Ishikawa (cell line): ENCODE measurements at regions not wholly inside any gene's neighbourhood (a gene's known extent, or its start where the extent isn't known, plus 50 kb on each side); places are given as distances from the start of the nearest gene placed in this dataset.

Experiments used
- CEBPB ChIP-seq: IDR thresholded peaks from 2 replicates; pipeline ENCODE4 v1.6.1; 2012
- CREB1 ChIP-seq: IDR thresholded peaks from 2 replicates; pipeline ENCODE4 v1.6.1; 2012; ENCODE audit warnings: low read depth
- EGR1 ChIP-seq: IDR thresholded peaks from 2 replicates; pipeline ENCODE4 v1.6.1; 2012
- EP300 ChIP-seq: IDR thresholded peaks from 2 replicates; pipeline ENCODE4 v1.6.1; 2012; ENCODE audit warnings: borderline replicate concordance
- FOXM1 ChIP-seq: IDR thresholded peaks from 2 replicates; pipeline ENCODE4 v1.6.1; 2012; ENCODE audit warnings: low read depth, borderline replicate concordance
- MAX ChIP-seq: IDR thresholded peaks from 2 replicates; pipeline ENCODE4 v1.6.1; 2012
- NFIC ChIP-seq: IDR thresholded peaks from 2 replicates; pipeline ENCODE4 v1.6.1; 2012
- RAD21 ChIP-seq: IDR thresholded peaks from 2 replicates; pipeline ENCODE4 v1.6.1; 2012; ENCODE audit warnings: low read depth
- TAF1 ChIP-seq: IDR thresholded peaks from 2 replicates; pipeline ENCODE4 v1.6.1; 2012; ENCODE audit warnings: low read depth, mild to moderate bottlenecking
- TCF12 ChIP-seq: IDR thresholded peaks from 2 replicates; pipeline ENCODE4 v1.6.1; 2012; ENCODE audit warnings: low read depth
- TEAD4 ChIP-seq: IDR thresholded peaks from 2 replicates; pipeline ENCODE4 v1.6.1; 2012
- YY1 ChIP-seq: IDR thresholded peaks from 2 replicates; pipeline ENCODE4 v1.6.1; 2012; ENCODE audit warnings: low read depth
- ZBTB7A ChIP-seq: IDR thresholded peaks from 2 replicates; pipeline ENCODE4 v1.6.1; 2012; ENCODE audit warnings: low read depth
- TF ChIP-seq, protein P1 (sequence below): IDR thresholded peaks from 2 replicates; pipeline ENCODE4 v1.6.1; 2012
- TF ChIP-seq, protein P2 (sequence below): IDR thresholded peaks from 2 replicates; pipeline ENCODE4 v1.6.1; 2012; ENCODE audit warnings: low read depth, mild to moderate bottlenecking

DNA sequence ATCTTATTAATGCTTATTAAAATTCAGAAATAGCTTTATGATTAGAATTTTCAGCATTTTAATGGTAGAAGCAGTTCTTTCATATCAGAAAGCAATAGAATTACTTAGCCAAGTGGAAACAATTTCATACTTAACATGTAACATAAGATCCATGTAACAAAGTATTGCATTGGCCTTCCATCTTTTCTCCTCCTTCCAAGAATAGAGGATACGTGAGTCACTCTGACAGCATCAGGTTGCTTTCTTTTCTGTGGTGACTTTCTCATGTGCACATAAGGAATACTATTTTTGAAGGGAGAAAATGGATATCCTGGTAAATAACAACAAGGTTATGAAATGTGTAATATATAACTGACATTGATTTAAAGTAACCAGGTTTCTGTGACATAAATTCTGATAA is 272.2 kb downstream of the ANXA1 start:
- TF ChIP-seq ZBTB7A (no peak), EP300 (no peak), MAX (no peak), EGR1 (no peak), TAF1 (no peak), YY1 (no peak), NFIC (no peak), TEAD4 (no peak), CREB1 (no peak), CEBPB (no peak), FOXM1 (no peak), RAD21 (no peak), TCF12 (no peak)
- TF ChIP-seq, protein P1, sequence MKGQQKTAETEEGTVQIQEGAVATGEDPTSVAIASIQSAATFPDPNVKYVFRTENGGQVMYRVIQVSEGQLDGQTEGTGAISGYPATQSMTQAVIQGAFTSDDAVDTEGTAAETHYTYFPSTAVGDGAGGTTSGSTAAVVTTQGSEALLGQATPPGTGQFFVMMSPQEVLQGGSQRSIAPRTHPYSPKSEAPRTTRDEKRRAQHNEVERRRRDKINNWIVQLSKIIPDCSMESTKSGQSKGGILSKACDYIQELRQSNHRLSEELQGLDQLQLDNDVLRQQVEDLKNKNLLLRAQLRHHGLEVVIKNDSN, result no peak
- TF ChIP-seq, protein P2, sequence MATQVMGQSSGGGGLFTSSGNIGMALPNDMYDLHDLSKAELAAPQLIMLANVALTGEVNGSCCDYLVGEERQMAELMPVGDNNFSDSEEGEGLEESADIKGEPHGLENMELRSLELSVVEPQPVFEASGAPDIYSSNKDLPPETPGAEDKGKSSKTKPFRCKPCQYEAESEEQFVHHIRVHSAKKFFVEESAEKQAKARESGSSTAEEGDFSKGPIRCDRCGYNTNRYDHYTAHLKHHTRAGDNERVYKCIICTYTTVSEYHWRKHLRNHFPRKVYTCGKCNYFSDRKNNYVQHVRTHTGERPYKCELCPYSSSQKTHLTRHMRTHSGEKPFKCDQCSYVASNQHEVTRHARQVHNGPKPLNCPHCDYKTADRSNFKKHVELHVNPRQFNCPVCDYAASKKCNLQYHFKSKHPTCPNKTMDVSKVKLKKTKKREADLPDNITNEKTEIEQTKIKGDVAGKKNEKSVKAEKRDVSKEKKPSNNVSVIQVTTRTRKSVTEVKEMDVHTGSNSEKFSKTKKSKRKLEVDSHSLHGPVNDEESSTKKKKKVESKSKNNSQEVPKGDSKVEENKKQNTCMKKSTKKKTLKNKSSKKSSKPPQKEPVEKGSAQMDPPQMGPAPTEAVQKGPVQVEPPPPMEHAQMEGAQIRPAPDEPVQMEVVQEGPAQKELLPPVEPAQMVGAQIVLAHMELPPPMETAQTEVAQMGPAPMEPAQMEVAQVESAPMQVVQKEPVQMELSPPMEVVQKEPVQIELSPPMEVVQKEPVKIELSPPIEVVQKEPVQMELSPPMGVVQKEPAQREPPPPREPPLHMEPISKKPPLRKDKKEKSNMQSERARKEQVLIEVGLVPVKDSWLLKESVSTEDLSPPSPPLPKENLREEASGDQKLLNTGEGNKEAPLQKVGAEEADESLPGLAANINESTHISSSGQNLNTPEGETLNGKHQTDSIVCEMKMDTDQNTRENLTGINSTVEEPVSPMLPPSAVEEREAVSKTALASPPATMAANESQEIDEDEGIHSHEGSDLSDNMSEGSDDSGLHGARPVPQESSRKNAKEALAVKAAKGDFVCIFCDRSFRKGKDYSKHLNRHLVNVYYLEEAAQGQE, result no peak

DNA sequence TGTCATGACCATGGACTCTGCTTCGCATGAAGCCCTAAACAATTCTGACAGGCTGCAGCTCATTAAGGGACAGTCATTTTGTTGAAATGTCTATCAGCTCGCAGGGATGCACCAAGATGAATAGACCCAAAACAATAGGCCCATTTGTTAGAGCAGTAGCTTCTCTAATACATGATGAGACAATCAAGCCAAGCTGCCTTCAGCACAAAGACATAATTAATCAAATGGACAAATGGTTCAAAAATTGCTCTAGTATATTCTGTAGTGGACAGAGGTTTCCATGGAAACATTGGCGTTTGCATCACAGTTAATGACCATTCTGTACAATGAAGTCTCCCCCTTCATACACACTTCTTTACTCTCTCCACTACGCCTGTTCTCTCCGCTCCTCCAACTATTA is 274.6 kb downstream of the ANXA1 start:
- TF ChIP-seq RAD21, result no peak
- TF ChIP-seq YY1, result no peak
- TF ChIP-seq CEBPB, result no peak
- TF ChIP-seq EP300, result no peak
- no peak for TF ChIP-seq EGR1
- no peak for TF ChIP-seq CREB1
- TF ChIP-seq TAF1, result no peak
- TF ChIP-seq, protein P2, result no peak
- no peak for TF ChIP-seq FOXM1
- no peak for TF ChIP-seq ZBTB7A

DNA sequence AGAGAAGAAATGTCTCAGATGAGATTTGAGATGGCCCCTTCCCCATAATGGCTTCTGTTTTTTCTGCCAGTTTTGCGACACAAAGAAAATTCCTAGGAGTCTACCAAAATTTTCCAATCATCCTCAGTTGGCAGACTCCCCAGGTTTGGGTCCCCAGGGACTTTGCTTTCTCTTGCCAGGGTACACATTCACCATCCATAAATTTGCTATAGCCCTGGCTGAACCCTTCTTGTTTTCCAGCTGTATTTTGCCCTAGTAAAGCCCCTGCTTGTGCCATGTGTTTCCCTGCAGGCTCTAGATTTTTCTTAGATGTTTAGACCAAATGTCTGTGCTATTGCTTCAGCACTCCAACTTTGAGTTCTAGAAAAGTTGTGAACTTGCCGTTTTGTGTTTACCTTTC is 283.2 kb downstream of the ANXA1 start:
- TF ChIP-seq CREB1, result no peak
- no peak for TF ChIP-seq ZBTB7A
- TF ChIP-seq RAD21, result no peak
- TF ChIP-seq NFIC, result no peak
- no peak for TF ChIP-seq TCF12
- no peak for TF ChIP-seq EGR1
- TF ChIP-seq TAF1, result no peak
- TF ChIP-seq EP300, result no peak
- no peak for TF ChIP-seq CEBPB
- TF ChIP-seq, protein P2, result no peak
- no peak for TF ChIP-seq YY1
- no peak for TF ChIP-seq MAX
- TF ChIP-seq TEAD4, result no peak

DNA sequence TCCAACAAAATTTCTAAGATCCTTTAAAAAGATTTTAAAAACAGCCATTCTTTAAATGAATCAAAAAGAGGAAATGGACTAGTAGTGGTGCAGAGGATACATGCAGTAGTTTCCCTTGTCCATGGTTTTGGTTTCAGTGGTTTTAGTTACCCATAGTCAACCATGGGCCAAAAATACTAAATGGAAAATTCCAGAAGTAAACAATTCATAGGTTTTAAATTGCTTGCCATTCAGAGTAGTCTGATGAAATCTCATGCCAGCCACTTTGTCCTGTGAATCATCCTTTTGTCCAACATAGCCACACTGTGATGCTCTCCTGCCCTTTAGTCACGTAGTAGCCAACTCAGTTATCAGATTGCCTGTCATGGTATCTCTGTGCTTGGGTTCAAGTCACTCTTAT is 286.1 kb downstream of the ANXA1 start:
- TF ChIP-seq TAF1 (no peak), EGR1 (no peak), TCF12 (no peak), RAD21 (no peak), MAX (no peak), FOXM1 (no peak), ZBTB7A (no peak)
- TF ChIP-seq, protein P2, result no peak
